ENCODE measurements at regions not wholly inside any gene's neighbourhood (a gene's known extent, or its start where the extent isn't known, plus 50 kb on each side); places are given as distances from the start of the nearest gene placed in this dataset.

- Mint-ChIP-seq H3K4me3 (no peak overlapping the region), H3K27me3 (peaks cover 4% of the 10 kb centered on the region), H3K4me1 (ENCODE audit: low read depth) (no peaks in the 10 kb centered on the region), H3K9me3 (no peaks in the 10 kb centered on the region), H3K36me3 (no peaks in the 10 kb centered on the region), H3K27ac (no peak overlapping the region)
- DNase-seq: no peak
- CTCF ChIA-PET: interaction anchor here (0.7 kb wide), 1 partner anchor 9 kb away, joined by 3 read pairs; no protein-coding TSS in a partner anchor
- POLR2A ChIA-PET: no interaction called here
- intact Hi-C loops (cut with micrococcal nuclease): no loop called here
Measured at GRCh38 chr5:155252717-155253116, 239.2 kb downstream of the KIF4B start.

GRCh38 chr5:155254399-155254798 is 240.8 kb downstream of the KIF4B start:
- Mint-ChIP-seq H3K9me3 (no peaks in the 10 kb centered on the region), H3K4me1 (ENCODE audit: low read depth) (no peaks in the 10 kb centered on the region), H3K36me3 (no peaks in the 10 kb centered on the region), H3K4me3 (no peak overlapping the region), H3K27ac (no peak overlapping the region), H3K27me3 (peaks cover 3% of the 10 kb centered on the region)
- ChIA-PET POLR2A (no interaction called here), CTCF (no interaction called here)
- intact Hi-C loops (cut with micrococcal nuclease): no loop called here
- no peak for DNase-seq

- no peak overlapping the region for H3K27ac Mint-ChIP-seq
- H3K9me3 Mint-ChIP-seq: no peaks in the 10 kb centered on the region
- intact Hi-C loops (cut with micrococcal nuclease): no loop called here
- no peaks in the 10 kb centered on the region for H3K4me1 Mint-ChIP-seq (ENCODE audit: low read depth)
- DNase-seq: no peak
- no peak overlapping the region for H3K4me3 Mint-ChIP-seq
- ChIA-PET CTCF (no interaction called here), POLR2A (no interaction called here)
- H3K27me3 Mint-ChIP-seq: peaks cover 1% of the 10 kb centered on the region
- H3K36me3 Mint-ChIP-seq: no peaks in the 10 kb centered on the region
Measured at GRCh38 chr5:155258161-155258560, 244.6 kb downstream of the KIF4B start.

GRCh38 chr5:155259648-155260047 is 246.1 kb downstream of the KIF4B start:
- Mint-ChIP-seq H3K4me1 (ENCODE audit: low read depth) (no peaks in the 10 kb centered on the region), H3K9me3 (no peaks in the 10 kb centered on the region), H3K4me3 (no peak overlapping the region), H3K27ac (no peak overlapping the region), H3K27me3 (peaks cover 1% of the 10 kb centered on the region), H3K36me3 (no peaks in the 10 kb centered on the region)
- no peak for DNase-seq
- intact Hi-C loops (cut with micrococcal nuclease): no loop called here
- ChIA-PET POLR2A (no interaction called here), CTCF (no interaction called here)

GRCh38 chr5:155260798-155261197 is 247.2 kb downstream of the KIF4B start:
- H3K27me3 Mint-ChIP-seq: peaks cover 1% of the 10 kb centered on the region
- H3K27ac Mint-ChIP-seq: no peak overlapping the region
- H3K9me3 Mint-ChIP-seq: no peaks in the 10 kb centered on the region
- H3K4me1 Mint-ChIP-seq (ENCODE audit: low read depth): no peaks in the 10 kb centered on the region
- DNase-seq: no peak
- no peaks in the 10 kb centered on the region for H3K36me3 Mint-ChIP-seq
- ChIA-PET POLR2A (interaction anchor here (0.6 to 0.7 kb wide), 2 partner anchors 107 to 1402 kb away, joined by 3 read pairs; no protein-coding TSS in a partner anchor), CTCF (no interaction called here)
- intact Hi-C loops (cut with micrococcal nuclease): no loop called here
- no peak overlapping the region for H3K4me3 Mint-ChIP-seq

- intact Hi-C loops (cut with micrococcal nuclease): no loop called here
- POLR2A ChIA-PET: no interaction called here
- Mint-ChIP-seq H3K9me3 (no peaks in the 10 kb centered on the region), H3K27me3 (no peaks in the 10 kb centered on the region), H3K4me3 (no peak overlapping the region), H3K36me3 (no peaks in the 10 kb centered on the region), H3K4me1 (ENCODE audit: low read depth) (no peaks in the 10 kb centered on the region), H3K27ac (no peak overlapping the region)
- DNase-seq: no peak
- CTCF ChIA-PET: interaction anchor here (0.6 kb wide), 1 partner anchor 362 kb away, joined by 3 read pairs; no protein-coding TSS in a partner anchor
Measured at GRCh38 chr5:155263381-155263780, 249.8 kb downstream of the KIF4B start.

- H3K4me3 Mint-ChIP-seq: no peak overlapping the region
- intact Hi-C loops (cut with micrococcal nuclease): no loop called here
- ChIA-PET POLR2A (no interaction called here), CTCF (no interaction called here)
- no peaks in the 10 kb centered on the region for H3K36me3 Mint-ChIP-seq
- DNase-seq: no peak
- no peaks in the 10 kb centered on the region for H3K9me3 Mint-ChIP-seq
- no peaks in the 10 kb centered on the region for H3K27me3 Mint-ChIP-seq
- no peak overlapping the region for H3K27ac Mint-ChIP-seq
- no peaks in the 10 kb centered on the region for H3K4me1 Mint-ChIP-seq (ENCODE audit: low read depth)
Measured at GRCh38 chr5:155264809-155265208, 251.3 kb downstream of the KIF4B start.

- CTCF ChIA-PET: no interaction called here
- intact Hi-C loops (cut with micrococcal nuclease): no loop called here
- no peaks in the 10 kb centered on the region for H3K9me3 Mint-ChIP-seq
- H3K4me1 Mint-ChIP-seq (ENCODE audit: low read depth): no peaks in the 10 kb centered on the region
- POLR2A ChIA-PET: no interaction called here
- DNase-seq: no peak
- H3K4me3 Mint-ChIP-seq: no peak overlapping the region
- no peaks in the 10 kb centered on the region for H3K36me3 Mint-ChIP-seq
- no peak overlapping the region for H3K27ac Mint-ChIP-seq
- H3K27me3 Mint-ChIP-seq: peaks cover 5% of the 10 kb centered on the region
Measured at GRCh38 chr5:155268770-155269425, 255.3 kb downstream of the KIF4B start.

GRCh38 chr5:155270725-155271124 is 257.2 kb downstream of the KIF4B start:
- no peak for DNase-seq
- H3K4me1 Mint-ChIP-seq (ENCODE audit: low read depth): no peaks in the 10 kb centered on the region
- H3K27ac Mint-ChIP-seq: no peak overlapping the region
- CTCF ChIA-PET: no interaction called here
- H3K36me3 Mint-ChIP-seq: no peaks in the 10 kb centered on the region
- POLR2A ChIA-PET: no interaction called here
- intact Hi-C loops (cut with micrococcal nuclease): no loop called here
- no peak overlapping the region for H3K4me3 Mint-ChIP-seq
- H3K9me3 Mint-ChIP-seq: no peaks in the 10 kb centered on the region
- H3K27me3 Mint-ChIP-seq: peaks cover 5% of the 10 kb centered on the region

GRCh38 chr5:155274484-155274883 is 260.9 kb downstream of the KIF4B start:
- intact Hi-C loops (cut with micrococcal nuclease): no loop called here
- CTCF ChIA-PET: no interaction called here
- POLR2A ChIA-PET: no interaction called here
- DNase-seq: no peak
- Mint-ChIP-seq H3K9me3 (no peaks in the 10 kb centered on the region), H3K36me3 (no peaks in the 10 kb centered on the region), H3K27ac (no peak overlapping the region), H3K4me1 (ENCODE audit: low read depth) (no peaks in the 10 kb centered on the region), H3K4me3 (no peak overlapping the region), H3K27me3 (peaks cover 5% of the 10 kb centered on the region)

- intact Hi-C loops (cut with micrococcal nuclease): no loop called here
Measured at GRCh38 chr5:155275222-155275621, 261.7 kb downstream of the KIF4B start.

GRCh38 chr5:155276231-155276630 is 262.7 kb downstream of the KIF4B start:
- H3K27ac Mint-ChIP-seq: no peak overlapping the region
- no peaks in the 10 kb centered on the region for H3K9me3 Mint-ChIP-seq
- no peak for DNase-seq
- intact Hi-C loops (cut with micrococcal nuclease): no loop called here
- ChIA-PET CTCF (no interaction called here), POLR2A (no interaction called here)
- H3K27me3 Mint-ChIP-seq: peaks cover 5% of the 10 kb centered on the region
- no peaks in the 10 kb centered on the region for H3K4me1 Mint-ChIP-seq (ENCODE audit: low read depth)
- no peak overlapping the region for H3K4me3 Mint-ChIP-seq
- no peaks in the 10 kb centered on the region for H3K36me3 Mint-ChIP-seq

More at GRCh38 chr5:155275222-155275621, 261.7 kb downstream of the KIF4B start:
- no peak for DNase-seq
- Mint-ChIP-seq H3K4me1 (ENCODE audit: low read depth) (no peaks in the 10 kb centered on the region), H3K9me3 (no peaks in the 10 kb centered on the region), H3K27me3 (peaks cover 5% of the 10 kb centered on the region), H3K36me3 (no peaks in the 10 kb centered on the region), H3K27ac (no peak overlapping the region), H3K4me3 (no peak overlapping the region)
- CTCF ChIA-PET: no interaction called here
- POLR2A ChIA-PET: no interaction called here

GRCh38 chr5:155278532-155278931 is 265.0 kb downstream of the KIF4B start:
- Mint-ChIP-seq H3K4me1 (ENCODE audit: low read depth) (no peaks in the 10 kb centered on the region), H3K4me3 (no peak overlapping the region), H3K9me3 (no peaks in the 10 kb centered on the region), H3K27me3 (peaks cover 9% of the 10 kb centered on the region), H3K36me3 (no peaks in the 10 kb centered on the region), H3K27ac (no peak overlapping the region)
- ChIA-PET CTCF (no interaction called here), POLR2A (no interaction called here)
- intact Hi-C loops (cut with micrococcal nuclease): no loop called here
- DNase-seq: no peak

Measured in activated CD4-positive, alpha-beta memory T cell treated with anti-CD3 and anti-CD28 coated beads for 36 hours (primary cell).